ENCODE measurements at regions not wholly inside any gene's neighbourhood (a gene's known extent, or its start where the extent isn't known, plus 50 kb on each side); places are given as distances from the start of the nearest gene placed in this dataset.

DNA sequence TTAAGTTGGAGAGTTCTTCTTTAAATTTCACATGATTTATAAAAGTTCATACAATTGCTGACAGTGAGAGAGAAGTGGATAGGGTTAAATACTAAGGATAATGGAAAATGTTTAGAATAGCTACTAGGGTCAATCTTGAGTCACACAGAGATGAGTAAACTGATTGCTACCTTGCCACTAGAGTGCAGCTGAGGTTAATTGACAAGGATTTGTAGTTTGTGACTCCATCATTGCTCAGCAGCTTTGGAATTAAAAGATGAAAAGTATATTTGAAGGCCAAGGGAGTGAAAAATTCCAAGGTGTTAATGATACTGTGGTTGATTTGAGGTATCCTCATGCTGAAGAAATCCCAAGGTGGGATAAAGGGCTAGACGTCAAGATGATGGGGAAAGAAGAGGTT, 524.0 kb downstream of the UTRN start:
- no peak overlapping the region for H3K27ac ChIP-seq
- TF ChIP-seq, protein P1, sequence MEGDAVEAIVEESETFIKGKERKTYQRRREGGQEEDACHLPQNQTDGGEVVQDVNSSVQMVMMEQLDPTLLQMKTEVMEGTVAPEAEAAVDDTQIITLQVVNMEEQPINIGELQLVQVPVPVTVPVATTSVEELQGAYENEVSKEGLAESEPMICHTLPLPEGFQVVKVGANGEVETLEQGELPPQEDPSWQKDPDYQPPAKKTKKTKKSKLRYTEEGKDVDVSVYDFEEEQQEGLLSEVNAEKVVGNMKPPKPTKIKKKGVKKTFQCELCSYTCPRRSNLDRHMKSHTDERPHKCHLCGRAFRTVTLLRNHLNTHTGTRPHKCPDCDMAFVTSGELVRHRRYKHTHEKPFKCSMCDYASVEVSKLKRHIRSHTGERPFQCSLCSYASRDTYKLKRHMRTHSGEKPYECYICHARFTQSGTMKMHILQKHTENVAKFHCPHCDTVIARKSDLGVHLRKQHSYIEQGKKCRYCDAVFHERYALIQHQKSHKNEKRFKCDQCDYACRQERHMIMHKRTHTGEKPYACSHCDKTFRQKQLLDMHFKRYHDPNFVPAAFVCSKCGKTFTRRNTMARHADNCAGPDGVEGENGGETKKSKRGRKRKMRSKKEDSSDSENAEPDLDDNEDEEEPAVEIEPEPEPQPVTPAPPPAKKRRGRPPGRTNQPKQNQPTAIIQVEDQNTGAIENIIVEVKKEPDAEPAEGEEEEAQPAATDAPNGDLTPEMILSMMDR (conservative IDR thresholded peaks at IDR 0.05): no peak

DNA sequence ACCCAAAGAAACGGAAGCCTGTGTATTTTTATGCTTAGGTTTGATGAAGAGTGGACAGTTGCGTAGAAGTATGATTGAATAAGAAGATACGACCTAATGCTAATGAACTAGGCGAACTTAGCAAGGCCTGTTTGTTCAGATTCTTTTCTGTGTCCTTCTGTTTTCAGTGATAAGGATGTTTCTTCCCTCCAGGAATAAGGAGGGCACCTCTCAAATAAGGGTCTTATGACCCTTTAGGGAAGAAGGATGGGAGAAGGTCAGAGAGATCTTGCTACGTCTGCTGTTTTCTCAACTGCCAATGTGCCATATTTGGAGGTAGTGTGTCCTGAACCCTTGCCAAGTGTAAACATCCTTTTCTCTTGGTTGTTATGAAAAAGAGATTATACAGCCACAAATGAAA, 524.8 kb downstream of the UTRN start:
- H3K27ac ChIP-seq: no peak overlapping the region

GRCh38 chr6:144811140-144811539, 526.0 kb downstream of the UTRN start:
- TF ChIP-seq, protein P1 (conservative IDR thresholded peaks at IDR 0.05): no peak

More for the DNA sequence above, 524.8 kb downstream of the UTRN start:
- TF ChIP-seq, protein P1 (conservative IDR thresholded peaks at IDR 0.05): no peak

GRCh38 chr6:144816936-144817335, 531.8 kb downstream of the UTRN start:
- no peak overlapping the region for H3K27ac ChIP-seq
- TF ChIP-seq, protein P1 (conservative IDR thresholded peaks at IDR 0.05): no peak

More at GRCh38 chr6:144811140-144811539, 526.0 kb downstream of the UTRN start:
- no peak overlapping the region for H3K27ac ChIP-seq

DNA sequence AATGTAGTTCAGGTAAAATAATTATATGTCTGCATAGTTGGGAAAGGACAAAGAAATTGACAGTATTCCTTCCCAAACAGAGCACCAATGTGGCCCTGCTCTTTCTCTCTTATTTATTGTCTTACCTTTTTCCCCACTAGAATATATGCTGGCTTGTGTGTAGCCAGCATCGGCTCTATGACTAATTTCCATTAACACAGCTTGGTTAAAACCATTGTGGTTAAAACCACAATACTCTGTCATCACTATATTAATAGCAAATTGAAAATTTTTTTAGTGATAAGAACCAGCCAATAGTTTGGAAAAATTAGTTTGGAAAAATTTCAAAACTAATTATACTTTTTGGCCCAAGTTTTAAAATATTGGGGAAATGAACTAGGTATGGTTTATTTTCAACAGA, 535.1 kb downstream of the UTRN start:
- TF ChIP-seq, protein P1 (conservative IDR thresholded peaks at IDR 0.05): no peak

DNA sequence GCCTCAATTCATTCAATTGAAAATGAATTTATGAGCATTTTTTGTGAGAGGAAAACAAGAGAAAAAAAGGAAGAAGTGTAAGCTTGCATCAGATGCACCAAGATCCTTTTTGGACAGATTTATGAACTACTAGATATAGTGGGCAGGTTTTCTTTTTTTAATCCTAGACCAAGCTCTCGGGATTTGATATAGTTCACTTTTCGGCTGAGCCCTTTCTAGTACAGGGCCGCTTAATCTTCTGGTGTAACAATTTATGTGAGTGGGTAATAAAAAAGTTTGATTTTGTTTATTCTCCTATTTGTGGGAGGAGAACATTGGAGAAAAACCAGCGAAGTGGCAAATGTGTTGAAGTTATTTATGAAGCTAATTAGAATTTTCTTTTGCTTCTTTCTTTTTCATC, 538.0 kb downstream of the UTRN start:
- H3K27ac ChIP-seq: no peak overlapping the region
- TF ChIP-seq, protein P1 (conservative IDR thresholded peaks at IDR 0.05): no peak

More for the DNA sequence above, 535.1 kb downstream of the UTRN start:
- no peak overlapping the region; the same call in 1 of the 2 replicates for H3K27ac ChIP-seq

DNA sequence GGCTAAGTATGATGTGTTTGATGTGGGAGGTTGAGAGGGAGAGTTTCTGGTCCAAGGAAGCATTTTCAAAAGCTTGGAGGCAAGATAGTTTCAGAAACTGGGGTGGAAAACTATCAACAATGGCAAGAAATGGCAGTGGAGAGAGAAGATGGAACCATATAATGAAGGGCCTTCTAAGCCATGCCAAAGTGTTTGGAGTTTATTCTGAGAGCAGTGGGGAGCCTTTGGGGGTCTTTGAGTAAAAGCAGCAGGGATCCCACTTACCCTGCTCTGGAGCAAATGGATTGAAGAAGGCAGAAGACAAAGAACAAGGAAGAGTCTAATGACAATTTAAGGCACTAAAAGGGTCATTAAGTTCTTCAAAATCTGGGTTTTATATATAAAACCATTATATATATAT, 538.9 kb downstream of the UTRN start:
- TF ChIP-seq, protein P1 (conservative IDR thresholded peaks at IDR 0.05): no peak
- H3K27ac ChIP-seq: no peak overlapping the region

Measured in VCaP (cell line).